ENCODE measurements at regions not wholly inside any gene's neighbourhood (a gene's known extent, or its start where the extent isn't known, plus 50 kb on each side); places are given as distances from the start of the nearest gene placed in this dataset.

DNA sequence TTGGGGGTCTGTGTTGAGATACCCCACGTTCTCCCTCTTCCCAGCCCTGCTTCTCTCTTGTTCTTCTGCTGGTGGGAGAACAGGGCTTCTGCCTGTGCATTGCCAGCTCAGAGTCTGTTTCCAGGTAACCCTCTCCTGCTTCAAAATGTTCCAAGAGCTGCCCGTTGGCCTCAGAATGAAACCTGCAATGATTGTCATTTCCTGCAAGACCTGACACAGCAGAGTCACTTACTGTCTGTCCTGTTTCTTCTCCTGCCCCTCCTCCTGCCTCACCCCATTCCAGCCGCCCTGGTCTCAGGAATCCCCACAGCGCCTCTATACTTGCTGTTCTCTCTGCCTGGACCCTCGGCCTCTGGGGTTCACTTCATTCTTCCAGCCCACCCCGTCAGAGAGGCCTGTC, 81.4 kb upstream of the ARID1B start:
- Histone ChIP-seq H3K4me2 (ENCODE audit: low read length) (no peak overlapping the region), H3F3A (ENCODE audit: insufficient read depth, low read length, poor library complexity, severe bottlenecking) (no peaks in the 10 kb centered on the region), H3K9me2 (ENCODE audit: insufficient read depth, low read length) (no peaks in the 10 kb centered on the region), H4K20me1 (ENCODE audit: insufficient read depth) (no peaks in the 10 kb centered on the region), H3K4me3 (ENCODE audit: low read length) (no peak overlapping the region), H3K9me3 (ENCODE audit: low read length) (no peaks in the 10 kb centered on the region), H3K27ac (ENCODE audit: low read length) (no peak overlapping the region), H3K27me3 (ENCODE audit: insufficient read depth, low read depth, low read length) (no peaks in the 10 kb centered on the region), H2AFZ (ENCODE audit: low read depth, low read length) (no peak overlapping the region), H3K9ac (ENCODE audit: low read length) (no peak overlapping the region), H3K36me3 (ENCODE audit: insufficient read depth, low read length) (no peaks in the 10 kb centered on the region), H3K79me2 (replicated peaks; ENCODE audit: insufficient read depth, low read length) (no peaks in the 10 kb centered on the region)
- TF ChIP-seq, protein P1, sequence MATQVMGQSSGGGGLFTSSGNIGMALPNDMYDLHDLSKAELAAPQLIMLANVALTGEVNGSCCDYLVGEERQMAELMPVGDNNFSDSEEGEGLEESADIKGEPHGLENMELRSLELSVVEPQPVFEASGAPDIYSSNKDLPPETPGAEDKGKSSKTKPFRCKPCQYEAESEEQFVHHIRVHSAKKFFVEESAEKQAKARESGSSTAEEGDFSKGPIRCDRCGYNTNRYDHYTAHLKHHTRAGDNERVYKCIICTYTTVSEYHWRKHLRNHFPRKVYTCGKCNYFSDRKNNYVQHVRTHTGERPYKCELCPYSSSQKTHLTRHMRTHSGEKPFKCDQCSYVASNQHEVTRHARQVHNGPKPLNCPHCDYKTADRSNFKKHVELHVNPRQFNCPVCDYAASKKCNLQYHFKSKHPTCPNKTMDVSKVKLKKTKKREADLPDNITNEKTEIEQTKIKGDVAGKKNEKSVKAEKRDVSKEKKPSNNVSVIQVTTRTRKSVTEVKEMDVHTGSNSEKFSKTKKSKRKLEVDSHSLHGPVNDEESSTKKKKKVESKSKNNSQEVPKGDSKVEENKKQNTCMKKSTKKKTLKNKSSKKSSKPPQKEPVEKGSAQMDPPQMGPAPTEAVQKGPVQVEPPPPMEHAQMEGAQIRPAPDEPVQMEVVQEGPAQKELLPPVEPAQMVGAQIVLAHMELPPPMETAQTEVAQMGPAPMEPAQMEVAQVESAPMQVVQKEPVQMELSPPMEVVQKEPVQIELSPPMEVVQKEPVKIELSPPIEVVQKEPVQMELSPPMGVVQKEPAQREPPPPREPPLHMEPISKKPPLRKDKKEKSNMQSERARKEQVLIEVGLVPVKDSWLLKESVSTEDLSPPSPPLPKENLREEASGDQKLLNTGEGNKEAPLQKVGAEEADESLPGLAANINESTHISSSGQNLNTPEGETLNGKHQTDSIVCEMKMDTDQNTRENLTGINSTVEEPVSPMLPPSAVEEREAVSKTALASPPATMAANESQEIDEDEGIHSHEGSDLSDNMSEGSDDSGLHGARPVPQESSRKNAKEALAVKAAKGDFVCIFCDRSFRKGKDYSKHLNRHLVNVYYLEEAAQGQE (IDR thresholded peaks at IDR 0.05; ENCODE audit: borderline replicate concordance): no peak
- TF ChIP-seq EP300 (conservative IDR thresholded peaks at IDR 0.05; ENCODE audit: poor library complexity, severe bottlenecking) (no peak), SMC3 (conservative IDR thresholded peaks at IDR 0.05; ENCODE audit: poor library complexity) (no peak), MXI1 (conservative IDR thresholded peaks at IDR 0.05; ENCODE audit: poor library complexity, severe bottlenecking) (no peak), POLR2AphosphoS5 (IDR thresholded peaks at IDR 0.05) (no peak), EZH2 (IDR thresholded peaks at IDR 0.05; ENCODE audit: borderline replicate concordance, insufficient read depth, low read length, poor library complexity, severe bottlenecking) (no peak), TAF1 (IDR thresholded peaks at IDR 0.05; ENCODE audit: low read depth) (no peak), RAD21 (conservative IDR thresholded peaks at IDR 0.05) (no peak)
- TF ChIP-seq, protein P2, sequence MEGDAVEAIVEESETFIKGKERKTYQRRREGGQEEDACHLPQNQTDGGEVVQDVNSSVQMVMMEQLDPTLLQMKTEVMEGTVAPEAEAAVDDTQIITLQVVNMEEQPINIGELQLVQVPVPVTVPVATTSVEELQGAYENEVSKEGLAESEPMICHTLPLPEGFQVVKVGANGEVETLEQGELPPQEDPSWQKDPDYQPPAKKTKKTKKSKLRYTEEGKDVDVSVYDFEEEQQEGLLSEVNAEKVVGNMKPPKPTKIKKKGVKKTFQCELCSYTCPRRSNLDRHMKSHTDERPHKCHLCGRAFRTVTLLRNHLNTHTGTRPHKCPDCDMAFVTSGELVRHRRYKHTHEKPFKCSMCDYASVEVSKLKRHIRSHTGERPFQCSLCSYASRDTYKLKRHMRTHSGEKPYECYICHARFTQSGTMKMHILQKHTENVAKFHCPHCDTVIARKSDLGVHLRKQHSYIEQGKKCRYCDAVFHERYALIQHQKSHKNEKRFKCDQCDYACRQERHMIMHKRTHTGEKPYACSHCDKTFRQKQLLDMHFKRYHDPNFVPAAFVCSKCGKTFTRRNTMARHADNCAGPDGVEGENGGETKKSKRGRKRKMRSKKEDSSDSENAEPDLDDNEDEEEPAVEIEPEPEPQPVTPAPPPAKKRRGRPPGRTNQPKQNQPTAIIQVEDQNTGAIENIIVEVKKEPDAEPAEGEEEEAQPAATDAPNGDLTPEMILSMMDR (IDR thresholded peaks at IDR 0.05; ENCODE audit: poor library complexity, severe bottlenecking): no peak

DNA sequence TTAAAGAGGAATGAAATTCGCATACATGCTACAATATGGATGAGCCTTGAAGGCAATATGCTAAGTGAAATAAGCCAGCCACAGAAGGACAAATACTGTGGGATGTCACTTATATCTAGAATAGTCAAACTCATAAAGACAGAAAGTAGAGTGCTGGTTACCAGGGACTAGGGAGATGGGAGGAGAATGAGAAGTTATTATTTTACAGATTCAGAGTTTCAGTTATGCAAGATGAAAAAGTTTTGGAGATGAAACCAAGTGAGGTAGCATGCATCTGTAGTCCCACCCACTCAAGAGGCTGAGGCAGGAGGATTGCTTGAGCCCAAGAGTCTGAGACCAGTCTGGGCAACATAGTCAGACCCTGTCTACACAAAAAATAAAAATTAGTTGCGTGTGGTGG, 82.5 kb upstream of the ARID1B start:
- Histone ChIP-seq H3K9ac (ENCODE audit: low read length) (no peak overlapping the region), H4K20me1 (ENCODE audit: insufficient read depth) (no peaks in the 10 kb centered on the region), H3K9me3 (ENCODE audit: low read length) (no peaks in the 10 kb centered on the region), H2AFZ (ENCODE audit: low read depth, low read length) (no peak overlapping the region), H3K9me2 (ENCODE audit: insufficient read depth, low read length) (no peaks in the 10 kb centered on the region), H3K27me3 (ENCODE audit: insufficient read depth, low read depth, low read length) (no peaks in the 10 kb centered on the region), H3F3A (ENCODE audit: insufficient read depth, low read length, poor library complexity, severe bottlenecking) (no peaks in the 10 kb centered on the region), H3K79me2 (replicated peaks; ENCODE audit: insufficient read depth, low read length) (no peaks in the 10 kb centered on the region), H3K4me3 (ENCODE audit: low read length) (no peak overlapping the region), H3K4me2 (ENCODE audit: low read length) (no peak overlapping the region), H3K27ac (ENCODE audit: low read length) (no peak overlapping the region), H3K36me3 (ENCODE audit: insufficient read depth, low read length) (no peaks in the 10 kb centered on the region)
- TF ChIP-seq, protein P1 (IDR thresholded peaks at IDR 0.05; ENCODE audit: borderline replicate concordance): no peak
- TF ChIP-seq RAD21 (conservative IDR thresholded peaks at IDR 0.05): no peak
- no peak for TF ChIP-seq EP300 (conservative IDR thresholded peaks at IDR 0.05; ENCODE audit: poor library complexity, severe bottlenecking)
- no peak for TF ChIP-seq EZH2 (IDR thresholded peaks at IDR 0.05; ENCODE audit: borderline replicate concordance, insufficient read depth, low read length, poor library complexity, severe bottlenecking)

Measured in neural cell (in vitro differentiated cells).